HepG2 (cell line): ENCODE measurements at regions not wholly inside any gene's neighbourhood (a gene's known extent, or its start where the extent isn't known, plus 50 kb on each side); places are given as distances from the start of the nearest gene placed in this dataset.
A peak's percentile ranks its signal among the peaks of the same experiment; 100 is the strongest.
"Not testable (repeated sequence)": the region's sequence is repeated elsewhere in the genome, so short reads cannot be mapped to it uniquely, and the experiment has no call there.

Experiments used
- ATAC-seq: fragments of 200-7000 bp; cut with Tn5 transposase; 3 replicates; pipeline ENCODE4 v1.9.1; 2020; ENCODE audit warnings: mild to moderate bottlenecking, moderate library complexity
- BruUV-seq: library from RNA; stranded (reverse); fragments of 400-500 nt; replicated peaks from 2 replicates; lab custom pipeline; 2021; lab: Mats Ljungman, UMichigan
- CTCF ChIA-PET: fragments of 300-600 bp; formaldehyde crosslinking; extraction: SDS; loops from one replicate; lab custom pipeline; 2021; ENCODE audit warnings: low total read pairs, inconsistent platforms, low intra/inter-chr PET ratio; lab: Yijun Ruan, JAX
- POLR2A ChIA-PET: fragments of 350-600 bp; sonication (Branson Sonifier 250); formaldehyde crosslinking; loops from one replicate; lab custom pipeline; 2020; ENCODE audit warnings: antibody characterized with exemption, inconsistent platforms; lab: Yijun Ruan, JAX
- DNase-seq: peaks from one replicate; pipeline ENCODE4 v3.0.0-alpha.2; 2015; ENCODE audit warnings: low spot score
- FAIRE-seq: peaks from 3 replicates; lab custom pipeline; 2011; peaks lifted over from hg19 to GRCh38; lab: Jason Lieb, UNC
- H2AFZ ChIP-seq: one replicate; pipeline ENCODE4 v1.6.1; 2011; ENCODE audit warnings: low read length, inconsistent platforms
- H3K27ac ChIP-seq: fragments of 300-600 bp; 3 replicates; pipeline ENCODE4 v1.8.0; 2011; ENCODE audit warnings: mixed run types, mild to moderate bottlenecking, mixed read lengths, low read length, inconsistent platforms; ENCODE audit not compliant: insufficient read depth; ENCODE audit errors: extremely low read length
- H3K27me3 ChIP-seq, 2 experiments: fragments of 200-600 bp in 1 of 2; 2 replicates in 1 of 2; 3 replicates in 1 of 2; pipeline versions ENCODE4 v1.6.0 to v1.8.0; 2011; ENCODE audit warnings: low read length in 2 of 2, mild to moderate bottlenecking in 2 of 2, moderate library complexity in 2 of 2, inconsistent platforms in 1 of 2; ENCODE audit not compliant: insufficient read depth in 2 of 2, control insufficient read depth in 1 of 2
- H3K36me3 ChIP-seq, 2 experiments: fragments of 200-600 bp in 1 of 2; replicated peaks in 1 of 2; 2 replicates in 1 of 2; 3 replicates in 1 of 2; pipeline versions ENCODE4 v1.5.1 to v1.8.0; 2011; ENCODE audit warnings: low read length in 2 of 2, inconsistent platforms in 1 of 2; ENCODE audit not compliant: insufficient read depth in 2 of 2, control insufficient read depth in 1 of 2
- H3K4me1 ChIP-seq: 2 replicates; pipeline ENCODE4 v1.5.1; 2012; ENCODE audit warnings: low read length, inconsistent platforms; ENCODE audit not compliant: insufficient read depth
- H3K4me2 ChIP-seq: 2 replicates; pipeline ENCODE4 v1.6.0; 2011; ENCODE audit warnings: low read depth, low read length, inconsistent platforms
- H3K4me3 ChIP-seq, 3 experiments: fragments of 200-600 bp in 1 of 3; sonication (generic), shearing (Covaris generic) in 1 of 3; replicated peaks in 1 of 3; 2 replicates each; pipeline ENCODE4 v1.5.1; 2011 to 2016; ENCODE audit warnings: low read length in 3 of 3, inconsistent platforms in 2 of 3, low read depth in 2 of 3, mild to moderate bottlenecking in 2 of 3, control low read depth in 1 of 3, mixed read lengths in 1 of 3; ENCODE audit not compliant: insufficient read depth in 1 of 3
- H3K79me2 ChIP-seq: one replicate; pipeline ENCODE4 v1.6.1; 2011; ENCODE audit warnings: low read length, inconsistent platforms; ENCODE audit not compliant: insufficient read depth
- H3K9ac ChIP-seq: 2 replicates; pipeline ENCODE4 v1.6.0; 2011; ENCODE audit warnings: mild to moderate bottlenecking, low read depth, low read length, inconsistent platforms; ENCODE audit not compliant: insufficient read depth
- H3K9me3 ChIP-seq: 2 replicates; pipeline ENCODE4 v1.5.1; 2012; ENCODE audit warnings: mild to moderate bottlenecking, low read length
- H4K20me1 ChIP-seq: 2 replicates; pipeline ENCODE4 v1.6.0; 2011; ENCODE audit warnings: inconsistent platforms, mild to moderate bottlenecking, low read length, moderate library complexity; ENCODE audit not compliant: insufficient read depth
- CBFB ChIP-seq: sonication (generic); formaldehyde crosslinking; IDR thresholded peaks from 2 replicates; pipeline ENCODE4 v1.4.0; 2020; ENCODE audit warnings: missing genetic modification reagents
- DMAP1 ChIP-seq: IDR thresholded peaks from 2 replicates; pipeline ENCODE4 v1.6.1; 2016
- EED ChIP-seq: sonication (generic); formaldehyde crosslinking; IDR thresholded peaks from 2 replicates; pipeline ENCODE4 v1.5.0; 2020; ENCODE audit warnings: mild to moderate bottlenecking, missing genetic modification reagents
- ELK4 ChIP-seq: sonication (generic); formaldehyde crosslinking; IDR thresholded peaks from 2 replicates; pipeline ENCODE4 v1.9.0; 2021; ENCODE audit warnings: missing genetic modification reagents, borderline replicate concordance
- KLF12 ChIP-seq: sonication (generic); formaldehyde crosslinking; IDR thresholded peaks from 2 replicates; pipeline ENCODE4 v1.4.0; 2020; ENCODE audit warnings: missing genetic modification reagents, borderline replicate concordance
- ZBTB8A ChIP-seq: sonication (generic); formaldehyde crosslinking; IDR thresholded peaks from 2 replicates; pipeline ENCODE4 v1.4.0; 2020; ENCODE audit warnings: mild to moderate bottlenecking, low read depth, missing genetic modification reagents, borderline replicate concordance
- ZNF235 ChIP-seq: sonication (generic); formaldehyde crosslinking; IDR thresholded peaks from 2 replicates; pipeline ENCODE4 v1.8.1; 2023; ENCODE audit warnings: mild to moderate bottlenecking, missing genetic modification reagents, borderline replicate concordance
- ZNF260 ChIP-seq: sonication (generic); formaldehyde crosslinking; IDR thresholded peaks from 2 replicates; pipeline ENCODE4 v1.4.0; 2020; ENCODE audit warnings: missing genetic modification reagents, low read depth, mild to moderate bottlenecking, borderline replicate concordance
- ZNF326 ChIP-seq: sonication (generic); formaldehyde crosslinking; IDR thresholded peaks from 2 replicates; pipeline ENCODE4 v1.4.0; 2020; ENCODE audit warnings: missing genetic modification reagents, borderline replicate concordance
- ZNF703 ChIP-seq: sonication (generic); formaldehyde crosslinking; IDR thresholded peaks from 2 replicates; pipeline ENCODE4 v1.5.1; 2020; ENCODE audit warnings: missing genetic modification reagents, mild to moderate bottlenecking, moderate library complexity, borderline replicate concordance
- WGBS: methylation state at CpG from one replicate; pipeline ENCODE4 v1.1.6; 2017; ENCODE audit warnings: low lambda C conversion rate; 5-methylcytosine and 5-hydroxymethylcytosine counted together
- in situ Hi-C: cut with HindIII; loops from 2 replicates; pipeline ENCODE4 v1.10.0; 2017; ENCODE audit warnings: low pct_unique_long_range_greater_than_20kb; ENCODE audit not compliant: extremely low pct_ligation_motif_present
- intact Hi-C: fragments of 100-400 bp; cut with micrococcal nuclease; formaldehyde crosslinking; loops from one replicate; pipeline ENCODE4 v1.10.0; 2022; ENCODE audit not compliant: unreplicated experiment

GRCh38 chr21:17128132-17128531 is 384.7 kb upstream of the CXADR start:
- 6% methylated on average over 5 of the region's 5 CpGs for WGBS

GRCh38 chr21:17139159-17139558 is 373.7 kb upstream of the CXADR start:
- peak; percentile 41; the same call in 2 of the 3 replicates for ATAC-seq
- H3K9me3 ChIP-seq, H3K9ac ChIP-seq, BruUV-seq, H3K79me2 ChIP-seq, FAIRE-seq, intact Hi-C loops, CTCF ChIA-PET, H3K4me1 ChIP-seq, H3K27me3 ChIP-seq, POLR2A ChIA-PET, H2AFZ ChIP-seq, DNase-seq, H3K36me3 ChIP-seq, in situ Hi-C loops, H4K20me1 ChIP-seq, H3K27ac ChIP-seq: not testable (repeated sequence)
- WGBS = 0% methylated on average over 3 of the region's 3 CpGs
- peak overlapping the region in 1 of 3 experiments; percentile 53; a peak in 1 of 6 replicates for H3K4me3 ChIP-seq
- H3K4me2 ChIP-seq = peak overlapping the region; percentile 49; the same call in 1 of the 2 replicates

More at GRCh38 chr21:17128132-17128531, 384.7 kb upstream of the CXADR start:
- H3K4me2 ChIP-seq = no peak overlapping the region
- 0 out of 5 replicates have a peak, but pooled peaks cover 0 to 2% of the 10 kb centered on the region in 2 experiments for H3K27me3 ChIP-seq
- ChIA-PET POLR2A (no interaction called here), CTCF (no interaction called here)
- H3K27ac ChIP-seq = no peak overlapping the region
- intact Hi-C loops = no loop called here
- FAIRE-seq = no peak
- H3K4me1 ChIP-seq = no peaks in the 10 kb centered on the region
- DNase-seq = no peak
- ATAC-seq = no peak
- no peaks in the 10 kb centered on the region for H3K79me2 ChIP-seq
- no peak for TF ChIP-seq KLF12 (CRISPR knock-in tag)
- no peak for TF ChIP-seq ELK4 (CRISPR knock-in tag)
- no peak for TF ChIP-seq CBFB (CRISPR knock-in tag)
- TF ChIP-seq ZNF260 = no peak
- TF ChIP-seq DMAP1 (CRISPR knock-in tag) = no peak
- TF ChIP-seq EED (CRISPR knock-in tag) = no peak
- no peak for TF ChIP-seq ZNF235
- no peak for TF ChIP-seq ZNF326 (CRISPR knock-in tag)
- TF ChIP-seq ZBTB8A (CRISPR knock-in tag) = no peak
- no peak for TF ChIP-seq ZNF703 (CRISPR knock-in tag)
- BruUV-seq = no TSS peak
- no peaks in the 10 kb centered on the region for H4K20me1 ChIP-seq
- no peak overlapping the region for H3K9ac ChIP-seq
- H2AFZ ChIP-seq = no peak overlapping the region
- no peaks in the 10 kb centered on the region for H3K9me3 ChIP-seq
- H3K4me3 ChIP-seq = no peak overlapping the region
- H3K36me3 ChIP-seq = no peaks in the 10 kb centered on the region
- in situ Hi-C loops = no loop called here
